ENCODE measurements at regions not wholly inside any gene's neighbourhood (a gene's known extent, or its start where the extent isn't known, plus 50 kb on each side); places are given as distances from the start of the nearest gene placed in this dataset.

DNA sequence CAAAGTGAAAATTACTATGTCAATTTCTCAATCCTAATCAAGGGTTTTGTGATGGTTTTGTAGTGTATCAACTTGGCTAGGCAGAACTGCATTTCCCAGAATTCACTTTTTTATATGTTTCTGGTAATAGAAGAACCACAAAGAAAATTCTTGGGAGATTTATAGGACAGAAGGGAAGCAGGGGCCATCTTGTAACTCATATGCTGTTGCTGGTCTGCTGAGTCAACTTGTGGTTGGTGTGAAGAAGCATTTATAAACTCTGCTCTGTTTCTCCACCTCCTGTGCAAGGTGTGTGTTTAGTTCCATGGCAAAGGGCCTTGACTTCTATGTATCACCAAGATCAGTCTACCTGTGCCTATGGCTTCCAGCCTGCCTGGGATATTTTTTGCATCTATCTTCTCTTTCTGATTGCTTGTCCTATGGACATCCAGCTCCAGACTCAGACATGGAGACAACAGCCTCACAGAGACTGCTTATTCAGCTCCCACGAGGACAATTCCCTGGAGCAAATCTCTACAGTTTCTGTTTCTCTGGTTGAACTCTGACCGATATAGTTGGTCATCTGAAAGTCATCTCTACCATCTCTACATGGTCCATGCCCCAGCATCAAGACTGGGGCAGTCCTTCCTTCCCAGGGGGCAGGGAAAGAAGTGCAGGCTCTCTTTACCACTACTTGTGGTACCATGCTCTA, 364.3 kb upstream of the DDHD1 start:
- Histone ChIP-seq H3K79me2 (ENCODE audit: insufficient read depth) (no peaks in the 10 kb centered on the region), H2AFZ (ENCODE audit: low read depth) (no peak overlapping the region), H3K4me3 (ENCODE audit: low read depth in 2 of 2, low read length in 1 of 2) (no peak overlapping the region), H3K9me2 (no peaks in the 10 kb centered on the region), H3K36me3 (replicated peaks in 1 of 2; ENCODE audit: control insufficient read depth in 1 of 2, insufficient read depth in 2 of 2, low read length in 1 of 2) (no peaks in the 10 kb centered on the region), H3K4me1 (ENCODE audit: control insufficient read depth in 1 of 2, insufficient read depth in 2 of 2, low read depth in 1 of 2, low read length in 1 of 2) (no peaks in the 10 kb centered on the region), H4K20me1 (ENCODE audit: insufficient read depth) (no peaks in the 10 kb centered on the region), H3K4me2 (no peak overlapping the region), H3K9ac (no peak overlapping the region), H3K9me3 (no peaks in the 10 kb centered on the region), H3K27me3 (ENCODE audit: insufficient read depth) (no peaks in the 10 kb centered on the region), H3K27ac (ENCODE audit: low read depth in 2 of 2, low read length in 1 of 2) (no peak overlapping the region), H3F3A (replicated peaks; ENCODE audit: insufficient read depth) (no peaks in the 10 kb centered on the region)
- ChIA-PET CTCF (interaction anchor here (0.7 to 0.9 kb wide), 2 partner anchors 340 to 629 kb away, joined by 3 to 4 read pairs; no protein-coding TSS in a partner anchor), POLR2A (no interaction called here)
- WGBS (ENCODE audit: low lambda C conversion rate) = 4% methylated on average over 2 of the region's 2 CpGs
- TF ChIP-seq ELF1 (IDR thresholded peaks at IDR 0.05) (no peak), GABPA (IDR thresholded peaks at IDR 0.05; ENCODE audit: low read depth) (no peak), CHD2 (IDR thresholded peaks at IDR 0.05; ENCODE audit: low read length, partially characterized antibody) (no peak), SIN3A (IDR thresholded peaks at IDR 0.05; ENCODE audit: borderline replicate concordance, low read depth, low read length) (no peak), TCF12 (IDR thresholded peaks at IDR 0.05) (no peak), TEAD4 (IDR thresholded peaks at IDR 0.05; ENCODE audit: borderline replicate concordance, insufficient read depth) (no peak), RFX5 (IDR thresholded peaks at IDR 0.05; ENCODE audit: low read length) (no peak), EZH2phosphoT487 (IDR thresholded peaks at IDR 0.05; ENCODE audit: borderline replicate concordance, low read depth) (no peak), YY1 (IDR thresholded peaks at IDR 0.05; ENCODE audit: low read depth) (no peak), FOXM1 (IDR thresholded peaks at IDR 0.05; ENCODE audit: low read depth) (no peak), SMC3 (IDR thresholded peaks at IDR 0.05; ENCODE audit: low read depth, low read length) (no peak), NRF1 (IDR thresholded peaks at IDR 0.05; ENCODE audit: low read depth, low read length) (no peak)
- TF ChIP-seq, protein P1, sequence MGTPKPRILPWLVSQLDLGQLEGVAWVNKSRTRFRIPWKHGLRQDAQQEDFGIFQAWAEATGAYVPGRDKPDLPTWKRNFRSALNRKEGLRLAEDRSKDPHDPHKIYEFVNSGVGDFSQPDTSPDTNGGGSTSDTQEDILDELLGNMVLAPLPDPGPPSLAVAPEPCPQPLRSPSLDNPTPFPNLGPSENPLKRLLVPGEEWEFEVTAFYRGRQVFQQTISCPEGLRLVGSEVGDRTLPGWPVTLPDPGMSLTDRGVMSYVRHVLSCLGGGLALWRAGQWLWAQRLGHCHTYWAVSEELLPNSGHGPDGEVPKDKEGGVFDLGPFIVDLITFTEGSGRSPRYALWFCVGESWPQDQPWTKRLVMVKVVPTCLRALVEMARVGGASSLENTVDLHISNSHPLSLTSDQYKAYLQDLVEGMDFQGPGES (IDR thresholded peaks at IDR 0.05; ENCODE audit: low read depth, low read length) = no peak
- TF ChIP-seq, protein P2, sequence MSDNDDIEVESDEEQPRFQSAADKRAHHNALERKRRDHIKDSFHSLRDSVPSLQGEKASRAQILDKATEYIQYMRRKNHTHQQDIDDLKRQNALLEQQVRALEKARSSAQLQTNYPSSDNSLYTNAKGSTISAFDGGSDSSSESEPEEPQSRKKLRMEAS (IDR thresholded peaks at IDR 0.05; ENCODE audit: low read depth) = no peak
- TF ChIP-seq, protein P3, sequence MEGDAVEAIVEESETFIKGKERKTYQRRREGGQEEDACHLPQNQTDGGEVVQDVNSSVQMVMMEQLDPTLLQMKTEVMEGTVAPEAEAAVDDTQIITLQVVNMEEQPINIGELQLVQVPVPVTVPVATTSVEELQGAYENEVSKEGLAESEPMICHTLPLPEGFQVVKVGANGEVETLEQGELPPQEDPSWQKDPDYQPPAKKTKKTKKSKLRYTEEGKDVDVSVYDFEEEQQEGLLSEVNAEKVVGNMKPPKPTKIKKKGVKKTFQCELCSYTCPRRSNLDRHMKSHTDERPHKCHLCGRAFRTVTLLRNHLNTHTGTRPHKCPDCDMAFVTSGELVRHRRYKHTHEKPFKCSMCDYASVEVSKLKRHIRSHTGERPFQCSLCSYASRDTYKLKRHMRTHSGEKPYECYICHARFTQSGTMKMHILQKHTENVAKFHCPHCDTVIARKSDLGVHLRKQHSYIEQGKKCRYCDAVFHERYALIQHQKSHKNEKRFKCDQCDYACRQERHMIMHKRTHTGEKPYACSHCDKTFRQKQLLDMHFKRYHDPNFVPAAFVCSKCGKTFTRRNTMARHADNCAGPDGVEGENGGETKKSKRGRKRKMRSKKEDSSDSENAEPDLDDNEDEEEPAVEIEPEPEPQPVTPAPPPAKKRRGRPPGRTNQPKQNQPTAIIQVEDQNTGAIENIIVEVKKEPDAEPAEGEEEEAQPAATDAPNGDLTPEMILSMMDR (IDR thresholded peaks at IDR 0.05) = no peak
- DNase-seq = no peak

DNA sequence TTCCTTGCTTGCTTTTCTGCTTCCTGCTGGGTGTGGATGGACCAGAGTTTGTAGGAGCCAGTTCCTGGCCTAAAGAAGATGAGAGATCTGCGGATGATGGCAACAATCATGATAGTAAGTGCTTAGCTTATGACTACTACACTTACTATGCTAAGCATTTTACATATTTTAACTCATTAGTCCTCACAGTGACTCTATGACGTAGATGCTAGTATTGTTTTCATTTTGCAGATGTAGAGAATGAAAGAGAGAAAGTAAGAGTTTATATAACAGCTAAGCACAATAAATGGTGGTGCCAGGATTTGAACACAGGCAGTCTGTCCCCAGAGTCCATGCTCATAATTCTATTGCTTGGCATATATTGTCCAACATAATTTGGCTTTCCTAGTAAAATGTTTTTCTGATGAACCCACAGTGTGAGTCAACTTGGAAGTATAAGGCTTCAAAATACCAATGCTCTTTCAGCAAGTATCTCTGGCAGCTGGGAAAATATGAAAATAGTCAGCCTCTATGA, 363.2 kb upstream of the DDHD1 start:
- H3F3A ChIP-seq (replicated peaks; ENCODE audit: insufficient read depth) = no peaks in the 10 kb centered on the region
- H3K27ac ChIP-seq (ENCODE audit: low read depth in 2 of 2, low read length in 1 of 2) = no peak overlapping the region
- no peaks in the 10 kb centered on the region for H4K20me1 ChIP-seq (ENCODE audit: insufficient read depth)
- no peak overlapping the region for H3K4me2 ChIP-seq
- ChIA-PET CTCF (no interaction called here), POLR2A (no interaction called here)
- DNase-seq = no peak
- H3K9ac ChIP-seq = no peak overlapping the region
- no peaks in the 10 kb centered on the region for H3K4me1 ChIP-seq (ENCODE audit: control insufficient read depth in 1 of 2, insufficient read depth in 2 of 2, low read depth in 1 of 2, low read length in 1 of 2)
- no peaks in the 10 kb centered on the region for H3K79me2 ChIP-seq (ENCODE audit: insufficient read depth)
- WGBS (ENCODE audit: low lambda C conversion rate) = 35% methylated on average over 2 of the region's 2 CpGs
- no peaks in the 10 kb centered on the region for H3K27me3 ChIP-seq (ENCODE audit: insufficient read depth)
- no peak overlapping the region for H3K4me3 ChIP-seq (ENCODE audit: low read depth in 2 of 2, low read length in 1 of 2)
- H2AFZ ChIP-seq (ENCODE audit: low read depth) = no peak overlapping the region
- no peaks in the 10 kb centered on the region for H3K36me3 ChIP-seq (replicated peaks in 1 of 2; ENCODE audit: control insufficient read depth in 1 of 2, insufficient read depth in 2 of 2, low read length in 1 of 2)
- no peaks in the 10 kb centered on the region for H3K9me2 ChIP-seq
- H3K9me3 ChIP-seq = no peaks in the 10 kb centered on the region
- TF ChIP-seq RFX5 (IDR thresholded peaks at IDR 0.05; ENCODE audit: low read length) (no peak), EP300 (IDR thresholded peaks at IDR 0.05; ENCODE audit: borderline replicate concordance in 1 of 2, low read depth in 1 of 2, low read length in 1 of 2) (no peak), ELF1 (IDR thresholded peaks at IDR 0.05) (no peak), GATA2 (CRISPR knock-in tag; IDR thresholded peaks at IDR 0.05) (no peak)
- TF ChIP-seq, protein P4, sequence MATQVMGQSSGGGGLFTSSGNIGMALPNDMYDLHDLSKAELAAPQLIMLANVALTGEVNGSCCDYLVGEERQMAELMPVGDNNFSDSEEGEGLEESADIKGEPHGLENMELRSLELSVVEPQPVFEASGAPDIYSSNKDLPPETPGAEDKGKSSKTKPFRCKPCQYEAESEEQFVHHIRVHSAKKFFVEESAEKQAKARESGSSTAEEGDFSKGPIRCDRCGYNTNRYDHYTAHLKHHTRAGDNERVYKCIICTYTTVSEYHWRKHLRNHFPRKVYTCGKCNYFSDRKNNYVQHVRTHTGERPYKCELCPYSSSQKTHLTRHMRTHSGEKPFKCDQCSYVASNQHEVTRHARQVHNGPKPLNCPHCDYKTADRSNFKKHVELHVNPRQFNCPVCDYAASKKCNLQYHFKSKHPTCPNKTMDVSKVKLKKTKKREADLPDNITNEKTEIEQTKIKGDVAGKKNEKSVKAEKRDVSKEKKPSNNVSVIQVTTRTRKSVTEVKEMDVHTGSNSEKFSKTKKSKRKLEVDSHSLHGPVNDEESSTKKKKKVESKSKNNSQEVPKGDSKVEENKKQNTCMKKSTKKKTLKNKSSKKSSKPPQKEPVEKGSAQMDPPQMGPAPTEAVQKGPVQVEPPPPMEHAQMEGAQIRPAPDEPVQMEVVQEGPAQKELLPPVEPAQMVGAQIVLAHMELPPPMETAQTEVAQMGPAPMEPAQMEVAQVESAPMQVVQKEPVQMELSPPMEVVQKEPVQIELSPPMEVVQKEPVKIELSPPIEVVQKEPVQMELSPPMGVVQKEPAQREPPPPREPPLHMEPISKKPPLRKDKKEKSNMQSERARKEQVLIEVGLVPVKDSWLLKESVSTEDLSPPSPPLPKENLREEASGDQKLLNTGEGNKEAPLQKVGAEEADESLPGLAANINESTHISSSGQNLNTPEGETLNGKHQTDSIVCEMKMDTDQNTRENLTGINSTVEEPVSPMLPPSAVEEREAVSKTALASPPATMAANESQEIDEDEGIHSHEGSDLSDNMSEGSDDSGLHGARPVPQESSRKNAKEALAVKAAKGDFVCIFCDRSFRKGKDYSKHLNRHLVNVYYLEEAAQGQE (IDR thresholded peaks at IDR 0.05; ENCODE audit: low read depth, low read length) = no peak
- TF ChIP-seq, protein P5, sequence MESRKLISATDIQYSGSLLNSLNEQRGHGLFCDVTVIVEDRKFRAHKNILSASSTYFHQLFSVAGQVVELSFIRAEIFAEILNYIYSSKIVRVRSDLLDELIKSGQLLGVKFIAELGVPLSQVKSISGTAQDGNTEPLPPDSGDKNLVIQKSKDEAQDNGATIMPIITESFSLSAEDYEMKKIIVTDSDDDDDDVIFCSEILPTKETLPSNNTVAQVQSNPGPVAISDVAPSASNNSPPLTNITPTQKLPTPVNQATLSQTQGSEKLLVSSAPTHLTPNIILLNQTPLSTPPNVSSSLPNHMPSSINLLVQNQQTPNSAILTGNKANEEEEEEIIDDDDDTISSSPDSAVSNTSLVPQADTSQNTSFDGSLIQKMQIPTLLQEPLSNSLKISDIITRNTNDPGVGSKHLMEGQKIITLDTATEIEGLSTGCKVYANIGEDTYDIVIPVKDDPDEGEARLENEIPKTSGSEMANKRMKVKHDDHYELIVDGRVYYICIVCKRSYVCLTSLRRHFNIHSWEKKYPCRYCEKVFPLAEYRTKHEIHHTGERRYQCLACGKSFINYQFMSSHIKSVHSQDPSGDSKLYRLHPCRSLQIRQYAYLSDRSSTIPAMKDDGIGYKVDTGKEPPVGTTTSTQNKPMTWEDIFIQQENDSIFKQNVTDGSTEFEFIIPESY (IDR thresholded peaks at IDR 0.05; ENCODE audit: borderline replicate concordance, low read depth) = no peak
